HepG2 (cell line): ENCODE measurements at regions not wholly inside any gene's neighbourhood (a gene's known extent, or its start where the extent isn't known, plus 50 kb on each side); places are given as distances from the start of the nearest gene placed in this dataset.

ENCODE experiments used
- ATAC-seq: fragments of 200-7000 bp; cut with Tn5 transposase; 3 replicates; pipeline ENCODE4 v1.9.1; 2020; ENCODE audit warnings: mild to moderate bottlenecking, moderate library complexity
- BruUV-seq: library from RNA; stranded (reverse); fragments of 400-500 nt; replicated peaks from 2 replicates; lab custom pipeline; 2021; lab: Mats Ljungman, UMichigan
- CTCF ChIA-PET: fragments of 300-600 bp; formaldehyde crosslinking; extraction: SDS; loops from one replicate; lab custom pipeline; 2021; ENCODE audit warnings: low total read pairs, inconsistent platforms, low intra/inter-chr PET ratio; lab: Yijun Ruan, JAX
- POLR2A ChIA-PET: fragments of 350-600 bp; sonication (Branson Sonifier 250); formaldehyde crosslinking; loops from one replicate; lab custom pipeline; 2020; ENCODE audit warnings: antibody characterized with exemption, inconsistent platforms; lab: Yijun Ruan, JAX
- DNase-seq: peaks from one replicate; pipeline ENCODE4 v3.0.0-alpha.2; 2015; ENCODE audit warnings: low spot score
- FAIRE-seq: peaks from 3 replicates; lab custom pipeline; 2011; peaks lifted over from hg19 to GRCh38; lab: Jason Lieb, UNC
- H2AFZ ChIP-seq: one replicate; pipeline ENCODE4 v1.6.1; 2011; ENCODE audit warnings: low read length, inconsistent platforms
- H3K27ac ChIP-seq: fragments of 300-600 bp; 3 replicates; pipeline ENCODE4 v1.8.0; 2011; ENCODE audit warnings: mixed run types, mild to moderate bottlenecking, mixed read lengths, low read length, inconsistent platforms; ENCODE audit not compliant: insufficient read depth; ENCODE audit errors: extremely low read length
- H3K27me3 ChIP-seq, 2 experiments: fragments of 200-600 bp in 1 of 2; 2 replicates in 1 of 2; 3 replicates in 1 of 2; pipeline versions ENCODE4 v1.6.0 to v1.8.0; 2011; ENCODE audit warnings: low read length in 2 of 2, mild to moderate bottlenecking in 2 of 2, moderate library complexity in 2 of 2, inconsistent platforms in 1 of 2; ENCODE audit not compliant: insufficient read depth in 2 of 2, control insufficient read depth in 1 of 2
- H3K36me3 ChIP-seq, 2 experiments: fragments of 200-600 bp in 1 of 2; replicated peaks in 1 of 2; 2 replicates in 1 of 2; 3 replicates in 1 of 2; pipeline versions ENCODE4 v1.5.1 to v1.8.0; 2011; ENCODE audit warnings: low read length in 2 of 2, inconsistent platforms in 1 of 2; ENCODE audit not compliant: insufficient read depth in 2 of 2, control insufficient read depth in 1 of 2
- H3K4me1 ChIP-seq: 2 replicates; pipeline ENCODE4 v1.5.1; 2012; ENCODE audit warnings: low read length, inconsistent platforms; ENCODE audit not compliant: insufficient read depth
- H3K4me2 ChIP-seq: 2 replicates; pipeline ENCODE4 v1.6.0; 2011; ENCODE audit warnings: low read depth, low read length, inconsistent platforms
- H3K4me3 ChIP-seq, 3 experiments: fragments of 200-600 bp in 1 of 3; sonication (generic), shearing (Covaris generic) in 1 of 3; replicated peaks in 1 of 3; 2 replicates each; pipeline ENCODE4 v1.5.1; 2011 to 2016; ENCODE audit warnings: low read length in 3 of 3, inconsistent platforms in 2 of 3, low read depth in 2 of 3, mild to moderate bottlenecking in 2 of 3, control low read depth in 1 of 3, mixed read lengths in 1 of 3; ENCODE audit not compliant: insufficient read depth in 1 of 3
- H3K79me2 ChIP-seq: one replicate; pipeline ENCODE4 v1.6.1; 2011; ENCODE audit warnings: low read length, inconsistent platforms; ENCODE audit not compliant: insufficient read depth
- H3K9ac ChIP-seq: 2 replicates; pipeline ENCODE4 v1.6.0; 2011; ENCODE audit warnings: mild to moderate bottlenecking, low read depth, low read length, inconsistent platforms; ENCODE audit not compliant: insufficient read depth
- H3K9me3 ChIP-seq: 2 replicates; pipeline ENCODE4 v1.5.1; 2012; ENCODE audit warnings: mild to moderate bottlenecking, low read length
- H4K20me1 ChIP-seq: 2 replicates; pipeline ENCODE4 v1.6.0; 2011; ENCODE audit warnings: inconsistent platforms, mild to moderate bottlenecking, low read length, moderate library complexity; ENCODE audit not compliant: insufficient read depth
- CBX2 ChIP-seq, 2 experiments: fragments of 200-600 bp in 1 of 2; sonication (generic); formaldehyde crosslinking in 1 of 2; IDR thresholded peaks; 2 replicates each; pipeline versions ENCODE4 v1.7.0 to v1.8.1; 2018 to 2022; ENCODE audit warnings: low read depth in 2 of 2, low read length in 1 of 2, mild to moderate bottlenecking in 1 of 2, missing genetic modification reagents in 1 of 2
- FLYWCH1 ChIP-seq: sonication (generic); formaldehyde crosslinking; IDR thresholded peaks from 2 replicates; pipeline ENCODE4 v1.8.1; 2023; ENCODE audit warnings: mild to moderate bottlenecking, missing genetic modification reagents
- KLF11 ChIP-seq: IDR thresholded peaks from 2 replicates; pipeline ENCODE4 v1.6.1; 2016; ENCODE audit warnings: missing compliant biosample characterization
- NRL ChIP-seq: sonication (generic); formaldehyde crosslinking; IDR thresholded peaks from 2 replicates; pipeline ENCODE4 v1.5.0; 2020; ENCODE audit warnings: missing genetic modification reagents, mild to moderate bottlenecking, moderate library complexity, borderline replicate concordance
- SMARCE1 ChIP-seq: fragments of 450-650 bp; IDR thresholded peaks from 2 replicates; pipeline ENCODE4 v1.6.1; 2017; ENCODE audit warnings: borderline replicate concordance
- ZNF256 ChIP-seq: sonication (generic); formaldehyde crosslinking; conservative IDR thresholded peaks from 2 replicates; pipeline ENCODE4 v1.4.0; 2020; ENCODE audit warnings: missing genetic modification reagents
- ZNF329 ChIP-seq: sonication (generic); formaldehyde crosslinking; IDR thresholded peaks from 2 replicates; pipeline ENCODE4 v1.9.0; 2021; ENCODE audit warnings: low read depth, mild to moderate bottlenecking, missing genetic modification reagents
- ZNF333 ChIP-seq: sonication (generic); formaldehyde crosslinking; IDR thresholded peaks from 2 replicates; pipeline ENCODE4 v1.4.0; 2020; ENCODE audit warnings: mild to moderate bottlenecking, missing genetic modification reagents, borderline replicate concordance
- ZNF563 ChIP-seq: sonication (generic); formaldehyde crosslinking; IDR thresholded peaks from 2 replicates; pipeline ENCODE4 v1.8.0; 2022; ENCODE audit warnings: mild to moderate bottlenecking, moderate library complexity, missing genetic modification reagents
- ZNF777 ChIP-seq: sonication (generic); formaldehyde crosslinking; IDR thresholded peaks from 2 replicates; pipeline ENCODE4 v1.4.0; 2020; ENCODE audit warnings: missing genetic modification reagents
- WGBS: methylation state at CpG from one replicate; pipeline ENCODE4 v1.1.6; 2017; ENCODE audit warnings: low lambda C conversion rate; 5-methylcytosine and 5-hydroxymethylcytosine counted together
- in situ Hi-C: cut with HindIII; loops from 2 replicates; pipeline ENCODE4 v1.10.0; 2017; ENCODE audit warnings: low pct_unique_long_range_greater_than_20kb; ENCODE audit not compliant: extremely low pct_ligation_motif_present
- intact Hi-C: fragments of 100-400 bp; cut with micrococcal nuclease; formaldehyde crosslinking; loops from one replicate; pipeline ENCODE4 v1.10.0; 2022; ENCODE audit not compliant: unreplicated experiment
- TF ChIP-seq, protein P1 (sequence below): sonication (generic); formaldehyde crosslinking; IDR thresholded peaks from 2 replicates; pipeline ENCODE4 v1.4.0; 2020; ENCODE audit warnings: missing genetic modification reagents, low read depth, mild to moderate bottlenecking, borderline replicate concordance
- TF ChIP-seq, protein P2 (sequence below): IDR thresholded peaks from 2 replicates; pipeline ENCODE4 v1.6.1; 2016
- TF ChIP-seq, protein P3 (sequence below): sonication (generic); formaldehyde crosslinking; IDR thresholded peaks from 2 replicates; pipeline ENCODE4 v1.5.0; 2020; ENCODE audit warnings: mild to moderate bottlenecking, missing genetic modification reagents

DNA sequence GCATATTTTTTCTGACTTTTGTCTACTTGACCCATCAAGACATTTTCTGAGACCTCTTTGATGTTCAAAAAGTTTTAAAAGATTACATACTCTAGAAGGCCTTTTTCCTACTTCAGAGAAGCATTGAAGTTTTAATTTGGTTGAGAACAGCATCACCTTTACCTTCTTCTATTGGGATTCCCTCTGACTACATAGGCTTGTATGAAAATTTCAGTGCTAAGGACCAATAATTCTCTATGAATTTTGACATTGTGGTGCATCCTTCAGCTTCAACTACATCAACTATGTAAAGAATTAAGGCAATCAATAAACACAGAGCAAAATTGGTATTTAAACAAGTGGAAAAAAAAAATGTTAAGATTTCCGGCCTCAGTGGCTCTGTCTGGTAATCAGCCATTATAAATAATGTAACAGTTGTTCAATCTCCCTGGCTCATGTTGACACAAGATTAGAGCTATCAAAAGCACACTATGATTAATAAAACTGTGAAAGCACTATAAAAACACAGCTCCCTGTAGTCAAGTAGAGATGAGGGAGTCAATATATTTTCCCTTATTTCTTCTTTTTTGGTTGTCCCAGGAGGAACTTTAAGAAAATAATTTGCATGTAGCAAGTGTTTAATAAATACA is 627.0 kb upstream of the SYT4 start:
- no TSS peak for BruUV-seq
- Histone ChIP-seq H3K9me3 (peaks cover 55% of the 10 kb centered on the region), H3K4me1 (no peaks in the 10 kb centered on the region), H3K27ac (no peak overlapping the region), H4K20me1 (no peaks in the 10 kb centered on the region), H2AFZ (no peak overlapping the region), H3K9ac (no peak overlapping the region), H3K36me3 (no peaks in the 10 kb centered on the region), H3K79me2 (no peaks in the 10 kb centered on the region), H3K27me3 (no peaks in the 10 kb centered on the region), H3K4me3 (no peak overlapping the region), H3K4me2 (no peak overlapping the region)
- WGBS = 52% methylated on average over 1 of the region's 1 CpG
- in situ Hi-C loops (no loop called here), intact Hi-C loops (no loop called here)
- DNase-seq = no peak
- CTCF ChIA-PET = no interaction called here
- no peak for ATAC-seq
- no peak for FAIRE-seq
- TF ChIP-seq KLF11 (no peak), ZNF777 (CRISPR knock-in tag) (no peak), ZNF333 (CRISPR knock-in tag) (no peak), SMARCE1 (no peak), ZNF329 (CRISPR knock-in tag) (no peak)
- TF ChIP-seq, protein P1, sequence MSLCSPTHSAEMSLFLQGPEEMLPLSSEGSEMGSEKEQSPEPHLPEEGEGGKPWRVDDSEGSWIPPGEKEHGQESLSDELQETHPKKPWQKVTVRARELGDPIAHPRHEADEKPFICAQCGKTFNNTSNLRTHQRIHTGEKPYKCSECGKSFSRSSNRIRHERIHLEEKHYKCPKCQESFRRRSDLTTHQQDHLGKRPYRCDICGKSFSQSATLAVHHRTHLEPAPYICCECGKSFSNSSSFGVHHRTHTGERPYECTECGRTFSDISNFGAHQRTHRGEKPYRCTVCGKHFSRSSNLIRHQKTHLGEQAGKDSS (CRISPR knock-in tag) = no peak
- TF ChIP-seq, protein P2, sequence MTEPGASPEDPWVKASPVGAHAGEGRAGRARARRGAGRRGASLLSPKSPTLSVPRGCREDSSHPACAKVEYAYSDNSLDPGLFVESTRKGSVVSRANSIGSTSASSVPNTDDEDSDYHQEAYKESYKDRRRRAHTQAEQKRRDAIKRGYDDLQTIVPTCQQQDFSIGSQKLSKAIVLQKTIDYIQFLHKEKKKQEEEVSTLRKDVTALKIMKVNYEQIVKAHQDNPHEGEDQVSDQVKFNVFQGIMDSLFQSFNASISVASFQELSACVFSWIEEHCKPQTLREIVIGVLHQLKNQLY (CRISPR knock-in tag) = no peak
- POLR2A ChIA-PET = no interaction called here

DNA sequence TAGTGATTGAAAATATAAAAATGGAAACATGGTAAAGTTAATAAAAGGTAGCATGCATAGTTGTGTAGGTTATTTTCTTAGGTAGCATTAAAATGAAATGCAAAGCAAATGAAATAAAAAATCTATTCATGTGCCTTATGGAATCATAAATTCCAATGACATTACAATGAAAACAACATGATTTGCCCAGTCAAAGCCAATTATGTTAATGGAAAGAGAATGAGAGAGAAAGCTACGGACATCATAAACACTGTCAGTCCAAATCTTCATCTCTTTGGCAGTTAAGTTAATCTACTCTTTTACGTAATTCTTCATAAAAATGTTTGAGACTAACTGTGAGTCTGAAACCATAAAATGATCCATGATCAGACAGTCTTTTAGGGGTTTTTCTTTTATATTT is 636.7 kb upstream of the SYT4 start:
- POLR2A ChIA-PET = no interaction called here
- H4K20me1 ChIP-seq = no peaks in the 10 kb centered on the region
- H3K4me2 ChIP-seq = no peak overlapping the region
- no peaks in the 10 kb centered on the region for H3K36me3 ChIP-seq
- 23% methylated on average over 2 of the region's 2 CpGs for WGBS
- H3K4me3 ChIP-seq = no peak overlapping the region
- no peaks in the 10 kb centered on the region for H3K4me1 ChIP-seq
- DNase-seq (no peak), FAIRE-seq (no peak), ATAC-seq (no peak)
- no peak overlapping the region for H3K9ac ChIP-seq
- in situ Hi-C loops (no loop called here), intact Hi-C loops (no loop called here)
- H3K27ac ChIP-seq = no peak overlapping the region
- no peaks in the 10 kb centered on the region for H3K27me3 ChIP-seq
- no TSS peak for BruUV-seq
- peaks cover 32% of the 10 kb centered on the region for H3K9me3 ChIP-seq
- no peaks in the 10 kb centered on the region for H3K79me2 ChIP-seq
- CTCF ChIA-PET = no interaction called here
- H2AFZ ChIP-seq = no peak overlapping the region
- TF ChIP-seq ZNF256 (CRISPR knock-in tag) (no peak), FLYWCH1 (CRISPR knock-in tag) (no peak), ZNF563 (CRISPR knock-in tag) (no peak), NRL (CRISPR knock-in tag) (no peak), CBX2 (IDR thresholded peaks at IDR 0.05; ENCODE audit: low read depth, low read length) (no peak), CBX2 (CRISPR knock-in tag; IDR thresholded peaks at IDR 0.05; ENCODE audit: low read depth) (no peak)
- TF ChIP-seq, protein P3, sequence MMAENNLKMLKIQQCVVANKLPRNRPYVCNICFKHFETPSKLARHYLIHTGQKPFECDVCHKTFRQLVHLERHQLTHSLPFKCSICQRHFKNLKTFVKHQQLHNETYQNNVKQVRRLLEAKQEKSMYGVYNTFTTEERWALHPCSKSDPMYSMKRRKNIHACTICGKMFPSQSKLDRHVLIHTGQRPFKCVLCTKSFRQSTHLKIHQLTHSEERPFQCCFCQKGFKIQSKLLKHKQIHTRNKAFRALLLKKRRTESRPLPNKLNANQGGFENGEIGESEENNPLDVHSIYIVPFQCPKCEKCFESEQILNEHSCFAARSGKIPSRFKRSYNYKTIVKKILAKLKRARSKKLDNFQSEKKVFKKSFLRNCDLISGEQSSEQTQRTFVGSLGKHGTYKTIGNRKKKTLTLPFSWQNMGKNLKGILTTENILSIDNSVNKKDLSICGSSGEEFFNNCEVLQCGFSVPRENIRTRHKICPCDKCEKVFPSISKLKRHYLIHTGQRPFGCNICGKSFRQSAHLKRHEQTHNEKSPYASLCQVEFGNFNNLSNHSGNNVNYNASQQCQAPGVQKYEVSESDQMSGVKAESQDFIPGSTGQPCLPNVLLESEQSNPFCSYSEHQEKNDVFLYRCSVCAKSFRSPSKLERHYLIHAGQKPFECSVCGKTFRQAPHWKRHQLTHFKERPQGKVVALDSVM = no peak
